ENCODE measurements at regions not wholly inside any gene's neighbourhood (a gene's known extent, or its start where the extent isn't known, plus 50 kb on each side); places are given as distances from the start of the nearest gene placed in this dataset.

GRCh38 chr2:35938838-35939237 is 416.7 kb upstream of the CRIM1 start:
- TF ChIP-seq RAD21 (IDR thresholded peaks at IDR 0.05) (no peak), CTCF (IDR thresholded peaks at IDR 0.05; ENCODE audit: low read depth, low read length, missing input control) (no peak), REST (IDR thresholded peaks at IDR 0.05) (no peak), YY1 (IDR thresholded peaks at IDR 0.05) (no peak), TAF1 (conservative IDR thresholded peaks at IDR 0.05) (no peak), EGR1 (IDR thresholded peaks at IDR 0.05; ENCODE audit: low read depth in 2 of 2) (no peak), JUND (IDR thresholded peaks at IDR 0.05) (no peak), HNF4G (IDR thresholded peaks at IDR 0.05) (no peak)
